Amniotic stem cell (primary cell): ENCODE measurements at regions not wholly inside any gene's neighbourhood (a gene's known extent, or its start where the extent isn't known, plus 50 kb on each side); places are given as distances from the start of the nearest gene placed in this dataset.

ENCODE experiments used
- DNase-seq: peaks from one replicate; lab custom pipeline; 2025; lab: John Stamatoyannopoulos, UW

GRCh38 chr4:175440786-175441185, 371.3 kb downstream of the GPM6A start:
- no peak for DNase-seq

GRCh38 chr4:175441256-175441655, 370.8 kb downstream of the GPM6A start:
- no peak for DNase-seq

DNA sequence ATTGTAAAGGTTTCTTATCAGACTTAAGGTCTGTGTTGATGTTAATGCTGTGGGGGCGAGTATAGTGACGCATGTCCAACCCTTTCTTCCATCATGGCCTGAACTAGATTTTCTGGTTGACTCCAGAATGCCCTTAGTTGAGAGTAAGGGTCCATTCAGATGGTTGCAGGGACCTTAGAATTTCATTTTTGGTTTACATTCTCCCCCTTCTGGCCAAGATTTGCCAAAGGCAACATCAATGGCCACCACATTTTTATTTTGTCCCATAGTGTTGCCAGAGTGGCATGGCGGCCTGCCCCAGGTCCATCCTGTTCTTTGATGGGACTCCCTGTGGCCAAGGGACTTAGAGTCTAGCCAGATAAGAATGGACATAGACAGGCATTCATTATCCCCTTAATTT, 368.5 kb downstream of the GPM6A start:
- no peak for DNase-seq

- no peak for DNase-seq
Observed at GRCh38 chr4:175444512-175444911, 367.6 kb downstream of the GPM6A start.

DNA sequence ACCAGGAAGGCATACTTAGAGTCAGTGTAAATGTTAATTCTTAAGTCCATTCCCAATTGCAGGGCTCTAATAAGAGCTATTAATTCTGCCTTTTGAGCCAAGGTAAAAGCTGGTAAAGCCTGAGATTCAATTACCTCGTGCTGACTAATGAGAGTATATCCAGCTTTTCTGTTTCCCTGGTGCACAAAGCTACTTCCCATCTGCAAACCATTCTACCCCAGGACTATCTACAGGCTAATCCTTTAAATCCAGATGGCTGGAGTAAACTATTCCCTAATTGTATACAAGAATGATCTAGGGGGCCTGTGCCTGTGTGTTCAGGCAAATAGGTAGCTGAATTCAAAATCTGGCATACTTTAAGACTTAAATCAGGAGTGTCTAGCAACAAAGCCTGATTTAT, 365.0 kb downstream of the GPM6A start:
- DNase-seq, result no peak

GRCh38 chr4:175450446-175450845, 361.6 kb downstream of the GPM6A start:
- DNase-seq, result no peak

- DNase-seq, result no peak
Observed at GRCh38 chr4:175451238-175451965, 360.7 kb downstream of the GPM6A start.

DNA sequence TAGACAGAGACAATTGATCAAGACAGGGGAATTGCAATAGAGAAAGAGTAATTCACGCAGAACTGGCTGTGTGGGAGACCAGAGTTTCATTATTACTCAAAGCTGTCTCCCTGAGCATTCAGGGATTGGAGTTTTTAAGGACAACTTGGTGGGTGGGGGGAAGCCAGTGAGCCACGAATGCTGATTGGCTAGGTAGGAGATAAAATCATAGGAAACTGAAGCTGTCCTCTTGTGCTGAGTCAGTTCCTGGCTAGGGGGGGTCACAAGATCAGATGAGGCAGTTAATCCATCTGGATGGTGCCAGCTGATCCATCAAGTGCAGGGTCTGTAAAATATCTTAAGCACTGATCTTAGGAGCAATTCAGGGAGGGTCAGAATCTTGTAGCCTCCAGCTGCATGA, 358.6 kb downstream of the GPM6A start:
- no peak for DNase-seq

DNA sequence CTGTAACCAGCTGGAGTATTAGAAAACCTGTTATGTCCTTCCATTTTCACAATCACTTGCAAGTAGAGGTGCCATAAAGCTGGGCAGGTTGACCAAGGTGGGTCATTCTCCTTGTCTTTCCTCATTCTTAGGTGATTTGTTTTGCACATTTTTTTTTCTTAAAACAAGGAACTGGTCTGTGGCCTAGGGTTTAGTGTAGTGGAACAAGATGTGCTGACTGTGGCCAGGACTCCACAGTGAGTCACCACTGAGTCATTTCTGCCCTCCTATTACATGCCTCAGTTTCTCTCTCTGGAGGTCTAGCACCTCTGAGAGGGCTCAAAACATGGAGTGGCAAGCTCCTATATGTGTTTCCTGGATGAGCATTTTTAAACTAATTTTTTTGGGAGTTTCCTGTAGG, 355.9 kb downstream of the GPM6A start:
- no peak for DNase-seq

GRCh38 chr4:175457956-175458355, 354.1 kb downstream of the GPM6A start:
- DNase-seq, result no peak

DNA sequence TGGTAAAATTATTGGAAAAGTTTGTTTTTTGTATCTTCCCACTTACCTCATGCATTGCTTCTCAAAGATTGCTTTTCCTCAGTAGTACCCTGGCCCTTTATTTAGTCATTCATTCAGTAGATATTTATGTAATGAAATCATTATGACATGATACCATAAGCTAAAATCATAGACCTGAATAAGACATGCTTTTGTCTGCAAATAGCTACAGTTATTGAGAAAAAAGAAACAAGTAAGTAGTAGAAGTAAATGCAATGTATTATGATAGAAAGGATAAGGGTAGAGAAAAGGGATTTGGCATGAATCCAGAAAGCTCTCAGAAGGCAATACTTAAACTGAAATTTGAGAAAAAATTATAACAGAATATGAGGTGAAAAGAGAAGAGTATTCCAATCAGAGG, 352.5 kb downstream of the GPM6A start:
- no peak for DNase-seq

DNA sequence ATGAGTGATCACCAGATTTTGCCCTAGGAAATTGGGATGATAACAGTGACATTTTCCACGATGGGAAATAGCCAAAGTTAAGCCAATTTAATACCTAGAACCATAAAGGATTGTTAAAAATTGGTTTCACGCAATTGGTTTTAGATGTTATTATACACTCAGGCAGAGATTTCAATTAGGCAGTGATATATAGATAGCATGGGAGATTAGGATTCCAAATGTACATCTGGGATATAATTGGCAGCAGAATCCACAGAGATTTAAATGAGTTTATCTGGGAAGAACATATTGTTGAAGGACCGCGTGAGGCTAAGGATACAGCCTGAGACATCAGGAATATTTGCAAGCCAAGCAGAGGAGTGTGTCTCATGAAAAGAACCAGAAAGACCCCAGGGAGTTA, 351.6 kb downstream of the GPM6A start:
- no peak for DNase-seq

DNA sequence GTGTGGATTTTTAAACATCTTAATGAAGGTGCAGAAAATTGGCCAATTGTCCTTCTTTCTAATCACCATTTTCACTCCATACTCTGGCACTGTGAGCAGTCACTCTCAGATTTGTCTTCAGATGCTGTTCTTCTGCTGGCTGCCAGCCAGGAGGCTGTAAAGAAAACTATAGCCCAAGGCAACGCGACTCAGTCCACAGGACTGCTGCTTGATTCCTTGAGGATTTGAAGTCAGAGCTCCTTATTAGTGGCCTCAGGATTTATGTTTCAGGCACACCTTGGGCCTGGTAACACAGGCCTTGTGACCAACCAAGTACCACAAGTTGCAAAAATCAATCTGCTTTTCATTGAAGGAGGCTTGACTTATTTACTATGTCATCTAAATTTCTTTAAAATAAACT, 342.6 kb downstream of the GPM6A start:
- peak; percentile 15 for DNase-seq

DNA sequence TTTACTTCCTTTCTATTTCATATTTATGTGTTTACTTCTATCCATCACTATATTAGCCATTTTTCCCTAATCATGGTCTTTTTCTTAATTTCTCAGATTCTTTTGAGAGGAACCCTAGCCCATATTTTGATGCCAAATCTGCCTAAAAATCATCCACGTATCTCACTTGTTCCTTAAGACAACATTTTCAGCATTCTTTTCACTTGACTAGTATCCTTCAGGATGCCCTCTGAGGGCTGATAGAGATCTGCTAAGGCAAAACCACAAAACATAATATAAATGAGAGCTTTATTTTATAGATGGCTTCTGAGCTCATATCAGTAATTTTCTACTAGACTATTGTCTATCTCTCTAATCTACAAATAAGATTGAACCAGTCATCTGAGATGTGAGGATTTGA, 341.9 kb downstream of the GPM6A start:
- no peak for DNase-seq

DNA sequence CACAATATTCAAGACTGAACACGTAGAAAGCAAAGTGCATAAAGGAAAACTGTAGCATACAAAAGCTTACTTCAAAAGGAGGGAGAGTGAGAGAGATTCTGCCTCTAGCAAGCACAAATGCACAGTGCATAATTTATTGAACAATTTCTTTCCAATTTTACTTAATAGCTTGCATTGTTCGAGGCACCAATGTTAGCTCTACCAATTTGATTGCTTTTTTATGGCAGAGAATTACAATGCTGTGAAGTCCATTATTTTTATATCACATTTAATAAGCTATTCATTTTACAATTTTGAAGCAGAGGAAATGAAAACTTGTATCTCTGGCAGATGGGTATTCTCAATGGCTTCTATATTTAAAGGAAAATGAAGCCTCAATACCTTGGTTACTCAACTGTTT, 331.7 kb downstream of the GPM6A start:
- no peak for DNase-seq

- DNase-seq, result no peak
Observed at GRCh38 chr4:175499735-175500352, 312.2 kb downstream of the GPM6A start.

DNA sequence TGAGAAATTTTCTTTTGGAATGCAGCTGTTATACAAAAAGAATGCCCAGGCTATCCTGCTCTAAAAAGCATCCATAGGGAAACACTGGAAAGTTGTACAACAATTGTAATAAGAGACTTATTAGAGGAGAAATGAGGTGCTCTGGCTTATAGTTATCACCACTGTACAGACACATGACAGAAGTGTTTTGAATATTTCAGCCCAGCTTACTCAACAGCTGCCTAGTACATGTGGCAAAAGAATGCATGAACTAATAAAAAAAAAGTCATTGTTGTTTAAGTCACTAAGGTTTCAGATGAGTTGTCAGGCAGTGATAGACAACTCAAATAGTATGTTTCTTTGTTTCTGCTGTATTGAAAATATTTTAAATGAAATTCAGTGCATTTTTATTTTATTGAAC, 307.7 kb downstream of the GPM6A start:
- no peak for DNase-seq

GRCh38 chr4:175509320-175509719, 302.7 kb downstream of the GPM6A start:
- DNase-seq, result no peak

- no peak for DNase-seq
Observed at GRCh38 chr4:175511861-175512260, 300.2 kb downstream of the GPM6A start.

DNA sequence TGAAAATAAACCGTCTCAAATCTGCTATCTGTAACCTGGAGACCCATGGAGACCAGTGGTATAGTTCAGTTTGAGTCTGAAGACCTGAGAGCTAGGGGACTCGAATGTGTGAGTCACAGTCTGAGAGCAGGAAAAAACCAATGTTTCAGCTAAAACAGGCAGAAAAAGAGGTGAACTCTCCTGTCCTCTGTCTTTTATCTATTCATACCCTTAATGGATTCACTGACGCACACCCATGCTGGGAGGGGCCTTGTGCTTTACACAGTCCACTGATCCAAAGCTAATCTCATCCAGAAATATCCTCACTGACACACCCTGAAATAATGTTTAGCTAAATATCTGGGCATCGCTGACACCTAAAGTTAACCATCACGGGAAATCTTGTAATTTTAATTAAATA, 297.9 kb downstream of the GPM6A start:
- DNase-seq, result no peak

GRCh38 chr4:175530655-175531054, 281.4 kb downstream of the GPM6A start:
- no peak for DNase-seq

DNA sequence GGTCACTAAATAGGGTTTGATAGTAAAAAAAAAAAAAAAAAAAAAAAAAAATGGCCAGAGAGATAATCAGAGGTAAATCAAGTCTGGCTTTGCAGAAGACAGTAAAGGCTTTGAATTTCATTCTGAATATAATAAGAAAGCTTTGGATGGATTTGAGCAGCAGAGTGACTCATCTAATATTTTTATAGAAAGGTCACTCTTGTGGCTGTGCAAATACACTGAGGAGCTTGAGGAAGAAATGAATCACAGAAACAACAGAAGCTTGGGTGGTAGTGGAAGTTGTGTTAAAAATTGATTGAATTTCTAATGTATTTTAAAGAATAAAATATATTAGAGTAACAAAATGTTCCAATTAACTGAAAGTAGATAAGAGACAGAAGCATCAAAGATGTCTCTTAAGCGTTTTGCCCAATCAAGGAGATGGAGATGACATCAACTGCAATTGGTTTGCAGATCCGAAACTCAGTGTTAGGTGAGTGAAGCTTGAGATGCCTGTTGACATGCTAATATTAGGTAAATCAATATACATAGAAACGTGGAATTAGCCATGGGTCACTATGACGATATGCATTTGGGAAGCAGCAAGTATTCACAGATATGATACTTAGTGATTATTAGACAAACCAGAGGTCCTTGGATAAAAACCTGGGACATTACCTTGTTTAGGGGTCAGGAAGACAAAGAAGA, 280.5 kb downstream of the GPM6A start:
- DNase-seq, result peak; percentile 49

- DNase-seq, result peak; percentile 72
Observed at GRCh38 chr4:175536852-175537453, 275.1 kb downstream of the GPM6A start.
